RWPE2 (cell line): ENCODE measurements at regions not wholly inside any gene's neighbourhood (a gene's known extent, or its start where the extent isn't known, plus 50 kb on each side); places are given as distances from the start of the nearest gene placed in this dataset.

Experiments
- ATAC-seq: fragments of 200-7000 bp; cut with Tn5 transposase; 3 replicates; pipeline ENCODE4 v1.9.1; 2021; ENCODE audit warnings: low read depth
- DNase-seq: peaks from one replicate; pipeline ENCODE4 v3.0.0-alpha.2; 2020; ENCODE audit warnings: low spot score
- H3K27ac ChIP-seq: fragments of 450-650 bp; 2 replicates; pipeline ENCODE4 v1.5.1; 2017; ENCODE audit warnings: mild to moderate bottlenecking; ENCODE audit not compliant: poor library complexity, severe bottlenecking
- H3K27me3 ChIP-seq: fragments of 250-450 bp; sonication (Bioruptor Pico); 2 replicates; pipeline ENCODE4 v1.5.1; 2021; ENCODE audit warnings: mild to moderate bottlenecking, moderate library complexity; ENCODE audit not compliant: insufficient read depth, poor library complexity, severe bottlenecking
- H3K36me3 ChIP-seq: fragments of 250-450 bp; sonication (Bioruptor Pico); 2 replicates; pipeline ENCODE4 v1.5.1; 2020; ENCODE audit warnings: low read depth, mild to moderate bottlenecking, moderate library complexity
- H3K4me1 ChIP-seq: fragments of 250-450 bp; sonication (Bioruptor Pico); 2 replicates; pipeline ENCODE4 v1.5.1; 2021; ENCODE audit warnings: mild to moderate bottlenecking, moderate library complexity; ENCODE audit not compliant: insufficient read depth, poor library complexity, severe bottlenecking
- H3K4me3 ChIP-seq: fragments of 250-450 bp; sonication (Bioruptor Pico); 2 replicates; pipeline ENCODE4 v1.5.1; 2021; ENCODE audit warnings: mild to moderate bottlenecking, moderate library complexity; ENCODE audit not compliant: severe bottlenecking
- H3K9me3 ChIP-seq: fragments of 250-450 bp; sonication (Bioruptor Pico); 2 replicates; pipeline ENCODE4 v1.5.1; 2021; ENCODE audit warnings: mild to moderate bottlenecking, moderate library complexity; ENCODE audit not compliant: severe bottlenecking
- TF ChIP-seq, protein P1 (sequence below): fragments of 450-650 bp; IDR thresholded peaks from one replicate; pipeline ENCODE4 v1.5.1; 2017; ENCODE audit warnings: mild to moderate bottlenecking, moderate library complexity; ENCODE audit not compliant: poor library complexity, severe bottlenecking

DNA sequence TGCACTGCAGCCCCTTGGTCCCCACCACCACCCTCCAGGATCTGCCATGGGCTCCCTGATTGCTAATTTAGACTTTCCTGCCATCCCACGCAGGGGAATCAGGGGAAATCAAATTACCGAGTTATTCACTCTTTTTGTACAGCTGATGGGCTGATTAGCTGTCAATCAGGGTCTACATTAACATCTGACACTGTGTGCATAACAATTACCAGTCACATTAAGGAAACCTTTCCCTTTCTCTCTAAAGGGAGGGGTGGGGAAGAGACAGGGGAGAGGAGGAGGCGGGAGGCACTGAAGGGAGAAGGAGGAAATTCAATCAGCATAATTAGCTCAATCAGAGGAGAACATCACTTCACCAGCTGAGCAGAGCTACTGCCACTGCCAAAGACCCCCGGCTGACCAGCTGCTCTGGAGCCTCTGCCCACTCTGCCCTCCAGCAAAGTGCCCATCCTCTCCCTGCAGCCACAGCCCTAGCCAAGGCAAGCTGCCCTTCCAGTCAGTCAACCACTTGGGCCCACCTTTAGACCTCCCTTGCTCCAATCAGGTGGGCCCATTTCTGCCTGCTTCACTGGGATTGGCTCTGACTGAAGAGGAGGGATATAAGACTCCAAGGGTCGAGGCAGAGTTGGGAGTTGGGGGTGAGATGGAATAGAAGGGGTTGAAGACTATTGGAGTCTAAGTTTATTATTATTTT lies 199.3 kb upstream of the ZC3H12A start:
- TF ChIP-seq, protein P1, sequence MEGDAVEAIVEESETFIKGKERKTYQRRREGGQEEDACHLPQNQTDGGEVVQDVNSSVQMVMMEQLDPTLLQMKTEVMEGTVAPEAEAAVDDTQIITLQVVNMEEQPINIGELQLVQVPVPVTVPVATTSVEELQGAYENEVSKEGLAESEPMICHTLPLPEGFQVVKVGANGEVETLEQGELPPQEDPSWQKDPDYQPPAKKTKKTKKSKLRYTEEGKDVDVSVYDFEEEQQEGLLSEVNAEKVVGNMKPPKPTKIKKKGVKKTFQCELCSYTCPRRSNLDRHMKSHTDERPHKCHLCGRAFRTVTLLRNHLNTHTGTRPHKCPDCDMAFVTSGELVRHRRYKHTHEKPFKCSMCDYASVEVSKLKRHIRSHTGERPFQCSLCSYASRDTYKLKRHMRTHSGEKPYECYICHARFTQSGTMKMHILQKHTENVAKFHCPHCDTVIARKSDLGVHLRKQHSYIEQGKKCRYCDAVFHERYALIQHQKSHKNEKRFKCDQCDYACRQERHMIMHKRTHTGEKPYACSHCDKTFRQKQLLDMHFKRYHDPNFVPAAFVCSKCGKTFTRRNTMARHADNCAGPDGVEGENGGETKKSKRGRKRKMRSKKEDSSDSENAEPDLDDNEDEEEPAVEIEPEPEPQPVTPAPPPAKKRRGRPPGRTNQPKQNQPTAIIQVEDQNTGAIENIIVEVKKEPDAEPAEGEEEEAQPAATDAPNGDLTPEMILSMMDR = no peak
- Histone ChIP-seq H3K36me3 (no peaks in the 10 kb centered on the region), H3K4me3 (no peak overlapping the region), H3K27me3 (no peaks in the 10 kb centered on the region), H3K9me3 (no peaks in the 10 kb centered on the region), H3K4me1 (no peaks in the 10 kb centered on the region), H3K27ac (no peak overlapping the region)
- no peak for ATAC-seq
- no peak for DNase-seq

DNA sequence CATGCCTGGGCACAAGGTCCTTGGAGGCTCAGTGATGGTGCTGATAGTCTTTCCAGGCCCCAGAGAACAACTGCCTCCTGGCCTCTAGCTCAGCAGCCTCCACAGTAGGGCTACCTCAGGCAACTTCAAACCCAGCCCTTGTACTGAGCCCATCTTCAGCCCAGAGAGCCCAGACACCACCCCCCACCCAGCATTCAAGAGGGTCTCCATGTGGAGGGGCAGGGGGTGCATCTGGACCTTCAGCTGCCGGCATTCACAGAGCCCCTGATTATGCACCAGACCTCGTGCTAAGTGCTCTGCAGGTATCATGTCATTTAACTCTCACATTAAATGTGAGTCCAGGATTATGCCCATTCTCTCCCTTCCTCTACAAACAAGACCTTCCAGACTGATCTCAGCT lies 197.0 kb upstream of the ZC3H12A start:
- H3K27me3 ChIP-seq = no peaks in the 10 kb centered on the region
- no peaks in the 10 kb centered on the region for H3K9me3 ChIP-seq
- no peaks in the 10 kb centered on the region for H3K4me1 ChIP-seq
- H3K4me3 ChIP-seq = no peak overlapping the region
- TF ChIP-seq, protein P1 = no peak
- no peak for DNase-seq
- no peaks in the 10 kb centered on the region for H3K36me3 ChIP-seq
- no peak for ATAC-seq
- no peak overlapping the region for H3K27ac ChIP-seq

DNA sequence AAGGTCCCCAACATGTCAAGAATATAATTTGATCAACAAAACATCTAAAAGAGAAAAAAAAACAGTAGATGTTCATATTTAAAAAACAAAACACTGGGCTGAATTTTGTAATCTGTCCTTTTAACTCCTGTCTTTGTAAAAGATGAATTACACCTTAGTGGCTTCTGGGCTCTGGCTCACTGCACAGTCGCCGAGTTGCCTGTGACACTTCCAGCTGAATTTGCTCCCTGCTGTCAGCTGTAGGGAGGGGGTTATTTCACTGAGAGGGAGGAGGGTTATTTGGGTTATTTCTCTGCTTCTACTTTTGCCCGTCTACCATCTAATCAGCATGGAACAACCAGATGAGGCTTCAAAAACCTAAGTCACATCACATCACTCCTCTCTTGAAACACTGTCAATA lies 193.0 kb upstream of the ZC3H12A start:
- H3K36me3 ChIP-seq = no peaks in the 10 kb centered on the region
- H3K9me3 ChIP-seq = no peaks in the 10 kb centered on the region
- no peak for ATAC-seq
- H3K27me3 ChIP-seq = no peaks in the 10 kb centered on the region
- H3K27ac ChIP-seq = no peak overlapping the region
- no peak for DNase-seq
- no peak overlapping the region for H3K4me3 ChIP-seq
- H3K4me1 ChIP-seq = no peaks in the 10 kb centered on the region
- TF ChIP-seq, protein P1 = no peak

DNA sequence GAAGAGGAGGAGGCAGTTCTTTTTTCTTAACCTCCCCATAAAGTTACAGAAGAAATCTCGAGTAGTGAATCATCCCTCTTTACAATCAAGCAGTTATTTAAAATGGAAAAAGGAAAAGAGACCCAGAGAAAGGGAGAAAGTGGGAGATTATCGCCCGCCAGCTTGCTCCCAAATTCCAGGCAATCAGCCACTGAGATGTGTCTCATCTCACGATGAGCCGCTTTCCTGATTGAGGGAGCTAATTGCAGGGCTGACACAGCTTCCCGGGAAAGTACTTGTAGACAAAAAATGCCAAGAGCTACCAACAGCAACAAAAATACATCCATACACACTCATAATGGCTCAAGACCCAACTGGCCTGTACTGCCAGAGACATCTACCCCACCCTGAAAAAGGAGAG lies 191.6 kb upstream of the ZC3H12A start:
- no peak overlapping the region for H3K4me3 ChIP-seq
- DNase-seq = no peak
- no peaks in the 10 kb centered on the region for H3K9me3 ChIP-seq
- no peaks in the 10 kb centered on the region for H3K36me3 ChIP-seq
- no peak for ATAC-seq
- H3K27ac ChIP-seq = no peak overlapping the region
- TF ChIP-seq, protein P1 = no peak
- no peaks in the 10 kb centered on the region for H3K4me1 ChIP-seq
- H3K27me3 ChIP-seq = no peaks in the 10 kb centered on the region

DNA sequence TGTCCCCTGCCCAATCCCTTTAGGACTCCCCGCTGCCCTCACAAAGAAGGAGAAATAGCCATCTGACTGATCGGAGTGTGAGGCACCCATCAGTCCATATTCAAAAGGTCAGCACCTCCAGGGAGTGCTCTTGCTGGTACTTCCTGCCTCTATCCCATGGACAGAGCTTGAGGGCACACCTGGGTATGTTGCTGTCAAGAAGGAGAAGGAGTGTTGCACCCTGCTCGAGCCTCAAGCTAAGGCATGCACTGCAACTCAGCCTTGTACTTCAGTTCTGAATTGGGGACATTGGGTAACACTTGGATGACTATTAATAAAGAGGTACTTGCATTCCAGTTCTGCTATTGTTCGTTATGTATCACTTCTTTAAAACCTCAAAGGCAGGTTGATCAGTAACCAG lies 190.3 kb upstream of the ZC3H12A start:
- TF ChIP-seq, protein P1 = no peak
- H3K27me3 ChIP-seq = no peaks in the 10 kb centered on the region
- DNase-seq (no peak), ATAC-seq (no peak)
- no peaks in the 10 kb centered on the region for H3K4me1 ChIP-seq
- H3K27ac ChIP-seq = no peak overlapping the region
- no peak overlapping the region for H3K4me3 ChIP-seq
- no peaks in the 10 kb centered on the region for H3K36me3 ChIP-seq
- H3K9me3 ChIP-seq = no peaks in the 10 kb centered on the region
